COLO668 (cell line): ENCODE measurements at regions not wholly inside any gene's neighbourhood (a gene's known extent, or its start where the extent isn't known, plus 50 kb on each side); places are given as distances from the start of the nearest gene placed in this dataset.
"Not testable (repeated sequence)": the region's sequence is repeated elsewhere in the genome, so short reads cannot be mapped to it uniquely, and the experiment has no call there.

Experiments used
- DNase-seq: peaks from one replicate; lab custom pipeline; 2025; ENCODE audit not compliant: unreplicated experiment; lab: John Stamatoyannopoulos, UW

- not testable (repeated sequence) for DNase-seq
Measured at GRCh38 chrX:132302687-132303086, 83.4 kb upstream of the RAP2C start.

DNA sequence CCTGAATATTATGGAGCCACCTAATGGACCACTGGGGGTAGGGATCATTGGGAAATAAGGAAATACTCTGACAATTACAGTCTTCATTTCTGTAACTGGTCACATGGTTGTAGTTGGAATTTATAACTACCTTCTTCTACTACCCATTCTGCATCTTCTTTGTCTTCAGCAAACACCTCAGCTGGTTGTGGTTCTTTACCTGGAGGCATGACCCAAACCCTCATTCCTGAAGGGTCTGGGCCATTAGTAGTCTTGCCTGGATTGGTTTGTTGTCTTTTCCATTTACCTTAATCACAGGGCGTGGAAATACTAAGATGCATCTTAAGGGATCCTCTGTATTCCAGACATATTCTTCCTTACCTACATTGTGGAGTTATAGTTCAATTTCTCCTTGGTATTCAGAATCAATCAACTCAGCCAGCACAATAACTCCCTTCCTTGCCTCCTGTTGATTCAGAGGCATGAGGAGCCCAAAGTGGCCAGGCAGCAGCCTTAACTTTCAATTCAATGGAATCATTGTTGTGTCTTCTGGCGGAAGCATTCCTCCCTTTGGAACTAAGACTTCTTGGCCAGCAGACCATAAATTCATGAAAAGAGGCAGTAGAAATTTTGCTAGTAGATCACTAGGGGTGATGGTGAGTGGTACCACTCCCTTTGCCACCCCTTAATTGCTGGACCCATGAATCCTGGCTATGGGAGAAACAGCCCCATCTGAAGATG, 75.7 kb upstream of the RAP2C start:
- no peak for DNase-seq

GRCh38 chrX:132294192-132294591, 74.9 kb upstream of the RAP2C start:
- DNase-seq: no peak

DNA sequence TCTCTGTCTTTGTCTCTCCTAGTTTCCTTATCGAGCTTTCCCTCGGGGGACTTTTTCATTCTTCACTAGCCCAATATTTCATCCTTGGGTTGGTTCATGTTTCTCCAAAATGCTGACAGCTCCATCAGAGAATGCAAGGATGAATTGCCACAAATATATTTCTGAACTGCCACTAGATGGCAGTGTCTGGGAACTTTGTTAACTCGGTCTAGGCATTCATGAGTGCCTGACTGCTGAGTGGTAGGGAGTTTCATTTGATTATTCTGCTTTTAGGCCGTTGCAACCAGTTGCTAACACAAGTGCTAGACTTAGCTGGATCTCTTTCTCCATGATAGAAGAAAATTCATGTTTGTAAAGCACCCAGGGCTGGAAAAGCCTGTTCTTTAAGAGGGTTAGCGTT, 73.5 kb upstream of the RAP2C start:
- DNase-seq: no peak

GRCh38 chrX:132277953-132278614, 58.8 kb upstream of the RAP2C start:
- peak; percentile 16 for DNase-seq

DNA sequence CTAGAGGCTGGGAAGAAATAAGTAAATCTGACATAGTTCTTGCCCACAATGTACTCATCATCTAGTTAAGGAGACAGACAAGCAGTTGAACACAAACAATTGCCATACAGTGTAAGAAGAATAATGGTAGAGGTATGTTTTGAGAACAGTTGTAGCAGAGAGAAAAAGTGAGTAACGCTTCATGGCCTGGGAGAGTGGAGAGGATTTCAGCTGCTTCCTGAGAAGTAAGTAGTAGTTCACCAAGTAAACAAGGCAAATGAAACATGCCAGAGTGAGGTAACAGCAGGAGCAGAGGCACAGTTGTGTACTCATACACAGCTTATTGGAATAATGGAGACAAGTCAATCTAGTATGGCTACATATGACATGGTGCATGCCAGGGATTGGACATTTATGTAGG, 53.6 kb upstream of the RAP2C start:
- DNase-seq: no peak

DNA sequence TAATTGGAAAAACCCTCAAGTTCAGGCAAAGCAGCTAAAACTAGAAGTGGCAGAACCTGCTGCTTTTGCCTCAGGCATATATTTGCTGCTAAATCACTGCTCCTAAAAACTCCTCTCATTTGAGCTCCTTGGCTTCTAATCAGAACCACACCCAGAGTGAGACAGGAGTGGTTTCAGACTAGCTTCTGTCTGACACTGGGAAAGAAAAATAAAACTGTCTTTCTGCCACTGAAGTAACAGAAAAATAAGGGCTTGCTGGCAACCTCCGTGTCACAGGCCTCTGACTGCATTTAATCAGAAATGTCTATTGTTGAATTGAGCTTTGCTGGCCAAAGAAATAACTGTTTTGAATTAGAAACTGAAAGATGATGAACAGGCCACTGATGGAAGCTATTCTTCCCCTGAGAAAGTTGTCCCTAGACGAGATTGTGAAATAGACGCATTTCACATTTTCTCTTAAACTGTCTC, 52.1 kb upstream of the RAP2C start:
- no peak for DNase-seq

- DNase-seq: no peak
Measured at GRCh38 chrX:132270699-132271098, 51.5 kb upstream of the RAP2C start.

DNA sequence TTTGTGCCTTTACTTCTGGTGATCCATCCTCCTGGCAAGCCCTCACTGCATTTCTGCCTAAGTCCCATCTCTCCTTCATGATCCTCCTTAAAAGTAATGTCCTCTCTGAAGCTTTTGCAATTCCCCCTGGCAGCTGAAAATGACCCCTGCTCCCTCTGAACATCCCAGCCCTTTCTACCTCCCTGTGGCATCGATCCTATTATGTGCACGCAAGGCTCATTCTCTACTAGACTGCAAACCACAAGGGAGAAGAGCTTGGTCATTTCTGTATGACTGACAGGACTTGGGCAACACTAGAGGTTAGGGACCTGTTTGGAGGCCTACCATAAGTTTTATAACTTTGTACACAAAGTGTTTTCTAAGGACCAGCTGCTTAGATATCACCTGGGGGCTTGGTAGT, 50.8 kb upstream of the RAP2C start:
- no peak for DNase-seq
